NCI-H526 treated with DMSO at 0.1 percent for 48 hours (cell line): ENCODE measurements at regions not wholly inside any gene's neighbourhood (a gene's known extent, or its start where the extent isn't known, plus 50 kb on each side); places are given as distances from the start of the nearest gene placed in this dataset.
"Not testable (repeated sequence)": the region's sequence is repeated elsewhere in the genome, so short reads cannot be mapped to it uniquely, and the experiment has no call there.

Experiments used
- DNase-seq: peaks from one replicate; lab custom pipeline; 2025; lab: John Stamatoyannopoulos, UW

DNA sequence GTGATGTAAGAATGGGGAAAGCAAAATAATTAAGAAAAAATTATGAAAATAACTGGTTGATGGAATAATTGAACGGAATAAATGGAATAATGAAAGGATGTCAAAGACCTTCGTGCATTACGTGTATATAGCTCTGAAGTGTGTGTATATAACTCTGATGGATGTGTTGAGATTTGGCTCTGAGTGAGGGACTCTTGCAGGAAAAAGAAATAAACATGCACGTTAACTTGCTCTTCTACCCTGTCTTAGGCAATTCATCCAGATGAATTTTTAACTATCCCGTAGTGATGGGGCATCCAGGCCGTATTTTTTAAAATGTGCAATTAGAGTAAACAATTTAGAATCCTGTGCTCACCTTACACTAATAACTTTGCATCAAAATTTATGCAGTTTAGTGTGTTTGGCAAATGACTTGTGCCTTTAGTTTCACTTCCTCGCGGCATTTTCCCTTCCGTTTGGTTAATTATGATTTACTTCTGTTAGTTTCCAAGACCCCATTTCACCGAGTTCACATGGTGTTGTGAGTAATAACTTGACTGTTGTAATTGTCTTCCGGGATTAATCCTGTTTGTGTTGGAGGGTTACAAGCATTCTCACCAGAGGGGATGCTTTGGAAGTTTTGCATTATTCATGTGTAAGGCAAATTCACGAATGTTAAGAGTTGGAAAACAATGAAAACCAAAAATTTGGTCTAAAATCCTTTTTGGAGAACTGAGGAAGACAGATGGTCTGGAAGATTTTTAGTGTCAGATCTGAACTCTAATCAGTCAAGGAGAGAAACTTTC, 256.5 kb upstream of the FAT1 start:
- DNase-seq, result no peak

DNA sequence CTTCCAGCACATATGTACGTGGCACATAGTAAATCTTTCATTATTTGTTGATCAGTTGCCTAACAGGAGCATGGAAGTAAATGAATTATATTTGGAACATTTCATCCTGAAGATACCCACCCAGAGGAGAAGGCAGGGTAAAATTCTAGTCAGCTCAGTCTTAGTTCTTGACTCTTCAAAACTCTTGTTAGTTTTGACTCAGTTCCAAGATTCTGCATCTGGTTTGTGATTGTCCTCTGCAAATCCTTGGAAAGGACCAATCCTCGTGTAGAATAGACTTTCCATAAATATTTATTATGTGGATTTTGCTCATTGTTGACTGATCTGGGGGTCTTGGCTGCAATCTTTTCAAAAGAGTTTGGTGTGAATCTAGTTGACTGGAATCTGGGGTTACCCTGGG, 257.5 kb upstream of the FAT1 start:
- no peak for DNase-seq

DNA sequence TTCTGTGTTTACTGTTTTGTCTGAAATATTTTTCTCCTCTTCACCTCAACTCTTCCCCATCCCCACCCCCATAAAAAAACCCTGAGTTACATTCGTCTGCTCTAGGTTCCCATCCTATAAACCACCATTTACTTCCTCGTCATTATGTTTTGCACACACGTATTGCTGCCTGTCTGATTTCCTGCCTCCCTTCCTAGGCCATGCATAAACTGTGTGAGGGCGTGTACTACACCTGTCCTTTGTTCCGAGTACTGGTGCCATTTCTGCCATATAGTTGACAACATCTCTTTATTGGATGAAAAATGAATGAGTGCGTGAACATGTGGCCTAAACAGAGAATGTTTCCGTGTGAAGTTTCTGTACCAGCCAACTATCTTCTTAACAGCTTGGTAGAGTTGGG, 258.5 kb upstream of the FAT1 start:
- no peak for DNase-seq

DNA sequence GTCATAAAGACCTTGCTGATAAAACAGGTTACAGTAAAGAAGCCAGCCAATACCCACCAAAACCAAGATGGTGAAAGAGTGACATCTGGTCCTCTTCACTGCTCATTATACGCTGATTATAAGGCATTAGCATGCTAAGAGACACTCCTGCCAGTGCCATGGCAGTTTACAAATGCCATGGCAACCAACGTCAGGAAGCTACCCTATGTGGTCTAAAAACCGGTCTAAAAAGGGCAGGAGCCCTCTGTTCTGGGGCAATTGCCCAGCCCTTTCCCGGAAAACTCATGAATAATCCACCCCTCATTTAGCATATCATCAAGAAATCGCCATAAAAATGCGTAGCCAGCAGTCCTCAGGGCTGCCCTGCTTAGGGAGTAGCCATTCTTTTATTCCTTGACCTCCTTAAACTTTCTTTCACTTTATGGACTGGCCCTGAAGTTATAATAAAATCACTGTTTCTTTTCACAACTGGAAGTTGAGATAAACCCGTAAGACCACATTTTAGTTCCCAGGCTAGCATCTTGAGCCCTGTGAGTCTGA, 260.5 kb upstream of the FAT1 start:
- DNase-seq, result no peak

DNA sequence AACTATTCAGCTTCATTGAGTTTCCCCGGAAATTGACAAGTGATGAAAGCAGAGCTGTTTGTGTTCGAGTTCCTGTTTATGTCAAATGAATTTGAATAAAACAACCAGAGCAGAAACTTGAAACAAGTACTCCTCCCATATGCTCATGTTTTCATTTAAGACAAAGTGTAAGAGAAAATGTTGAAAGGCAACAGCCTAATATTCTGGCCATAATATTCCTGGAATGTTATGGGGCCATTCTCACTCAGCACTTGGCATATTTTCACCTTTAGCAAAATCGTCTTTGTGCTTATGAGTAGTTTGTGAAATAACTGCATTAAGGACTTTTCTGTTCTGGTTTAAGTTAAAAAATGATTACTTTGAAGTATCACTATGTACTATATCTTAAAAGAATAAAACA, 276.0 kb upstream of the FAT1 start:
- no peak for DNase-seq

DNA sequence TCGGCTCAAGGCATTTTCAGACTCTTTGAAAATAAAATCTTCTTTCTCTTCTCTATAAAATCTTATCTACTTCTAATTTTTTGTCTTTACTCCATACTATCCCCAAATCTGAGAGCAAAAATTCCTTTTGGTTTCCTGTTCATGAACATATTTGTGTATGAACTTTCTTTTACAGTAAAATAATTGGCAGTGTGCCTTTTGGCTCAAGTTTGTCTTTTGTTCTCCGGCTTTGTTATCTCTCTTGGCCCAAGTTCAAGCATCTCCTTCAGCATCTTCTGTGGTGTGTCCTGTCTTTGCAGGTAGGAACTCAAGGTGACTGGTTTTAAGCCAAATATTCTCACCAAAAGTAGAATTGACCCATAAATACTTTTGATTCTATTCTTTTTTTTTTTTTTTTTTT, 276.6 kb upstream of the FAT1 start:
- no peak for DNase-seq

DNA sequence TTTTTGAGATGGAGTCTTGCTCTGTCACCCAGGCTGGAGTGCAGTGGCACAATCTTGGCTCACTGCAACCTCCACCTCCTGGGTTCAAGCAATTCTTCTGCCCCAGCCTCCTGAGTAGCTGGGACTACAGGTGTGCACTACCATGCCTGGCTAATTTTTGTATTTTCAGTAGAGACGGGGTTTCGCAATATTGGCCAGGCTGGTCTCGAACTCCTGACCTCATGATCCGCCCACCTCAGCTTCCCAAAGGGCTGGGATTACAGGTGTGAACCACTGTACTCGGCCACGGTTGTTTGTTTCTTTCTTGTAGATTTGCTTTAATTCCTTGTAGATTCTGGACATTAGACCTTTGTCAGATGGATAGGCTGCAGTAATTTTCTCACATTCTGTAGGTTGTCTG, 278.5 kb upstream of the FAT1 start:
- DNase-seq, result not testable (repeated sequence)

DNA sequence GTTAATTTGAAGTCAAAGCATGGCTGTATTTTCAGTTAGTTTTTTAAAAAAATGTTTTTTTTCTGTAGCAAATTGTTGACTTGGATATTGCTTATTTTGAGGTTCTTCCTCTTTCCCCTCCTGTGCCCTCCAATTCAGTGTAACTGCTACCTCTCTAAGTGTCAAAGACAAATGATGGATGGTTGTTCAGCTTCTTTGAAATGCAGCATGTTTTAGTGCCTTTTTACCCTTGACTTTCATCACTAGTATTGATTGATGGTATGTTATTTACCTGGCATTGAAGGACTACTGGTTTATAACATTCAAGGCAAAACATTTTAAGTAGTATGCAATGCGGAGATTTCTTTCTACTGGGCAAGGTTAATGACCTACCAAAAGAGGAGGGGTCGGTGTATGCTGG, 281.0 kb upstream of the FAT1 start:
- no peak for DNase-seq

DNA sequence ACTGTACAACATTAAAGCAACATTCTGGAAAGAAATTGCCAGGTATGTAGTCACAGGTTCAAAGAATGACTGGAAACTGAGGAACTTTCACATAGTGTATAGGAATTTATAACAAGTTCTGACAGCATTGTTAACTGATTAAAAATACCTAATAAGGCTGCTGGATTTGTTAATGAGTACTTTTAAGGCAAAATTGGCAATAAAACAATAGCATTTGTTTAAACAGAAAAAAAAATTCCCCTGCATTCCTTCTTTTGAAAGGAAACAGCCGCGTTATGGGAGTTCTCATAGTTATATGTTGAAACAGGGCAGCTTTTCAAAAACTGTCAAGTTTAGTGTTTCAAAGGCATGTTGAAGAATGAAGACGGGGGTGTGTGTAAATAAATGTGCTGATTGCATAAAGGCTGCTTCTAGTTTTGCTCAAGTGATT, 282.5 kb upstream of the FAT1 start:
- no peak for DNase-seq

DNA sequence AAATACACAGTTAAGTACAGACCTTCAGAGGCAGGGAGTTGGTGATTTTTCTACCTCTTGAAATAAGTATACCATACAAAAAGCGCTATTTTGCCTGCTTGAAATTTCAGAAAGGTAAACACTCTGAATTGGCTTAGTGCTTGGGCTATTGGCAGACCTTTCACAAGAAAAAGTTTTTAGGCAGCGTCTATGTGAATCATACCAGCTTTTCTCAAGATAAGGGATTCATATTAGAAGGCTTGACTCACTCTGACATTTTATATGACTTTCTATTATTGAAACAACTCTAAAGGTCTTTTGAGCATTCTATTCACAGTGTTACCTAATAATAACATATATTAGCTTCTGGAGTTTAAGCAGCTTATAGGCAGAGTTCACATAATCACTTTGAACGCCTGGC, 286.4 kb upstream of the FAT1 start:
- no peak for DNase-seq

DNA sequence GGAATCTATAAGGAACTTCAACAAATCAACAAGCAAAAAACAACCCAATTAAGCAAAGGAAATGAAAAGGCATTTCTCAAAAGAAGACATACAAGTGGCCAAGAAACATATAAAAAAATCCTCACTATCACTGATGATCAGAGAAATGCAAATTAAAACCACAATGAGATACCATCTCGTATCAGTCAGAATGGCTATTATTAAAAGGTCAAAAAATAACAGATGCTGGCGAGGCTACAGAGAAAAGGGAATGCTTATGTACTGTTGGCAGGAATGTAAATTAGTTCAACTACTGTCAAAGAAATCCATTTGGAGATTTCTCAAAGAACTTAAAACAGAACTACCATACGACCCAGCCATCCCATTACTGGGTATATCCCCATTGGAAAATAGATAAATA, 292.4 kb upstream of the FAT1 start:
- no peak for DNase-seq

DNA sequence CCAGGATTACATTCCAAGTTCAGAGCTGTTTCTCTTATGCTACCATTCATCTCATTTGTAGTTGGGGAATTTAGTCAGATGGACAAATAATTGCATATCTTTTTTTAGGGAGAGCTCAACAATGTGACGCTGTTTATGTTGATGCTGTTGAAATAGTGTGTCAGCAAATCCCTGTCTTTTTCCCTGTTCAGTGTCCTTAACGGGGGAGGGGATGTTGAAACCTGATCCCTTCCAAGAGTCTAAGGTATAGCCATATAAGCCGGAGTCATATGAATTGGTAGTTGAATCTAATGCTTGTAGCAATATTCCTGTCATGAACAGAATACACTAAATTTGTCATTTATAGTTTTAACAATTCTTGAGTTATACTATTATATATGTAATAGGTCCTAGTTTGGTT, 293.5 kb upstream of the FAT1 start:
- no peak for DNase-seq

DNA sequence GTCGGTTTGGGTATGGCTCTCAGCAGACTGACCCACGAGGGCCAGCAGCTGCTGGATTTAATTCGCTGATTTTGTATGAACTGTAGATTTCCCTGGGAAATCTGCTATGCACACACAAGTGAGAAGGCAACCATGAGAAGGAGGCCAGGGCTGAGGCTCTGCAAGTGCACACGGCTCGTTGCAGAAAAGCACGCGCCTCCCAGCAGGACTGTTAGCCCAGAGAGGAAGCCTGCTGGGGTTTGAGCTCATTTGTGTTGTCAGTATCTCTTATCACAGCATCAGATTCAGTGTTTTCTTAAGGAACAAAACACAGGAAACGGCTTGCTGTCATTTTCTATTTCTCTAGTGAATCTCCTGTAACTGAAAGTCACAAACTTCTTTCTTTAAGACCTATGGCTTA, 296.2 kb upstream of the FAT1 start:
- DNase-seq, result no peak

DNA sequence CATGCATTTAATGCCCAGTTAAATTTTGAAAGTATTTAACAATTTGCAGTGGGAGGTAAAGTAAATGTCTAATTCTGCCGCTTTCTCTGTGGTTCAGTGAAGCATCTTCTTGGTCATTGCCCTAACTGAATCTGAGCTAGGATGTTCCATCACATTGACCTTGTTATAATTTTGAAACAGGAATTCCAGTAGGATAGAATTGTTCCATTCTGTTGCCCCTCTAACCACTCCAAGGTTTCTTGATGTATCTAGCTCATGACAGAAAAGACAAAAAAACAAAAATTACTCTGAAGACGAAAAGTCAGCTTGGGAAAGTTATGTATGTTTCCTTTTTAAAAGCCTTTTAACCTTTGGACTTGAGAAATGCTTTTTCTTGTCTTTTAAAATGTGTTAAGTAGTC, 297.0 kb upstream of the FAT1 start:
- DNase-seq, result no peak

DNA sequence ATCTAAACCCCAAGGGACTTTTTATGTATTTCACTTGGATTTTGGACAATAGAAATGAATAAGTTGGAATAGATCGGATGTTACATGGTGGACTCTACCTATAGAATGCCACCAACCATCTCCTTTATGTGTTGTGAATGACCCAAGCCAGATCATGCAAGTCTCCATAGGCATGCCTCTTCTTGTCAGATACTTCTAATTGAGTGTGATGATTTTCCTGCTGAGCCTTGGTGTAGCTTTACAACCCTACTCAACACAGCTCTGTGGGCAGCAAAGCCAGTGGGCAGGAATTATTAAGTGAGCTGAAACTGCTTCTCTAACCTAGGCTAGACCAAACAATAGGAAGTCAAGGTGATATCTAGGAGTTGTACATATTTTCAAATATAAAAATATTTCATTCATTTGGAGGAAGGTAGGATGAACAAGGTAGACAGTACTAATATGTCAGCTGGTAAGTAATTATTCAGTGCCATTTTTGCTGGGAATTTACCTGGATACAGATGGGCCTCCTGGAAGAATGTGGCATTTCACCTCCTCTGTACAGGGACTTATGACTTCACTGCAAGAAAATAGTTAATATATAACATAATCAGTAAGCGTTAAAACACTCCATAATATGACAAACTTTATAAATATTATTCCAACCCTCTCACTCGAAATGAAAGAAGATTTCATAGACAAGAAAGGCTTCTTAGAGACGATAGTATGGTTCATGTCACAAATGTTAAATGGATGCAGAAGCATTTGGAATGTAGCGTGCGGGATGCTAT, 298.0 kb upstream of the FAT1 start:
- no peak for DNase-seq

DNA sequence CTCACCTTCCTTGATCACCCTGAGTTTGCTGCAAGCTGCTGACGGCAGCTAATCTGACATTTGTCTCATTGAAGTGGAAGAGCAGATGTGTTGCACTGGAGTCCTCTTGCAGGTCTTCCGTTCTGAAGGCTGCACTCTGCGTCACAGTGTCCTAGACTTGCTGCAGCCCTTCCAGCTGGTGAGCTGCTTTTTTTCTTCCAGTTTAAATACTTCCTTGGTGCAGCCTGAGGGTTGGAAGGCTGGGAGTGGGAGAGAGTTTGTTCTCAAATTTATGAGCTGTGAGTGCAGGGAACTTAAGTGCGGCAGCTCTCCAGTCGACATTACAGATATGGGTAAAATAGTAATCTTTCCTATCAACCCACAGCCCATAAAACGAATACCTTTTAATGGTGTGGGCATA, 303.6 kb upstream of the FAT1 start:
- no peak for DNase-seq

DNA sequence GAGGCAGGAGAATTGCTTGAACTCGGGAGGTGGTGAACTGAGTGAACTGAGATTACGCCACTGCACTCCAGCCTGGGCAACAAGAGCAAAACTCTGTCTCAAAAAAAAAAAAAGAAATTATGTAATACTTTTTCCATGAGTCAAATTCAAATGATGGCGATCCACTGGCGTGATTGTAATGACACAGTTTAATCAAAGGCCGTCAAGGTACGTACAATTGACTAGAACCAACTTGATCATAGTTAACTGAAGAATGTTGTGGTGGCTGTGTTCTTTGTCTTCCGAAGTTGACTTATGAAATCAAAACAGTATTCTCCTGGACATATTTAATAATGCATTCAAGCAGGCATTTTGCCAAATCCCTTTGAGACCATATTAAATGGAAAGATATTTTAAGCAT, 318.6 kb upstream of the FAT1 start:
- DNase-seq, result no peak

DNA sequence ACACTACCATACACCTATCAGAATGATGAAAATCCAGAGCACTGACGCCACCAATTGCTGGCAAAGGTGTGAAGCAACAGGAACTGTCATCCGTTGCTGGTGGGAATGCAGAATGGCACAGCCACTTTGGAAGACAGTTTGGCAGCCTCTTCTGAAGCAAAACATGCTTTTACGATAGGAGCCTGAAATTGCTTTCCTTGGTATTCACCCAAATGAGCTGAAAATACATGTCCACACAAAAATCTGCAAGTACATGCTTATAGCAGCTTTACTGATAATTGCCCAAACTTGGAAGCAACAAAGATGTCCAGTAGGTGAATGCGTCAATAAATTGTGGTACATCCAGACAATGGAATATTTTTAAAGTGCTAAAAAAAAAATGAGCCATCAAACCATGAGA, 322.8 kb upstream of the FAT1 start:
- DNase-seq, result no peak

DNA sequence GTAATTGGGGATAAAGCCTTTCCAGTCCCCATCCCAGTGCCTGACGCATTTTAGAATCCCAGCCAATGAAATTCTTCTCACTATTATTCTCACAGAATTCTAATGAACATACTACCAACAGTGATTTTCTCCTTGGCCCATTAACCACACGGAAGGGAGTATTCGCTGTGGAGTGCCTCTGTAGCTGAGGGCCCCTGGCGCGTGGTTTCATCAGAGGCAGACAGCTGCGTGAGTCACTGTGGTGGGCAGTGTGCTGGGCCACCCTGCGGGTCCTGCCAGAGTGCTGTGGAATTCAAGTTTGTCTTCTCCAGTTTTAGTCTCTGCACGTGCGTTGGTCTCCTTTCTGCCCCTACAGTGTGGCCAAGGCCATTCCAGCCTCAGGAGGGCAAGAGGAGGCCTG, 335.4 kb upstream of the FAT1 start:
- no peak for DNase-seq

DNA sequence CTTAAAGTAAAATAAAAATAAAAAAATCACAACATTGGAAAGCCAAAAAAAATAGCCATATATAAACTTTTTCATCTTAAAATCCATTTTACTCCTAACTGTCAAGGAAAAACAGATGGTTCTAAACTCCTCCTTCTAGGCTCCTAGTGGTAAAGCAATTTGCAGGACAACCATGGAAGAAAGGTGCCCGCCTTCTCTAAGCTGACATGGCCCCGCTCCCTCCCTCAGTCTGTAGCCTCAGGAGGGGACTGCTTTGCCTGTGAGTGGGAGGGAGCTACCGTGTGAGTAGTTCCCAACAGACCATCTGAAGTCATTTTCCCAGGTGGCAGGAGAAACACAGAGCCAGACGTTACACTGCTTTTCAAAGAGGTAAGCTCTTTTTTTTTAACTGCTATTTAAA, 336.2 kb upstream of the FAT1 start:
- DNase-seq, result no peak

DNA sequence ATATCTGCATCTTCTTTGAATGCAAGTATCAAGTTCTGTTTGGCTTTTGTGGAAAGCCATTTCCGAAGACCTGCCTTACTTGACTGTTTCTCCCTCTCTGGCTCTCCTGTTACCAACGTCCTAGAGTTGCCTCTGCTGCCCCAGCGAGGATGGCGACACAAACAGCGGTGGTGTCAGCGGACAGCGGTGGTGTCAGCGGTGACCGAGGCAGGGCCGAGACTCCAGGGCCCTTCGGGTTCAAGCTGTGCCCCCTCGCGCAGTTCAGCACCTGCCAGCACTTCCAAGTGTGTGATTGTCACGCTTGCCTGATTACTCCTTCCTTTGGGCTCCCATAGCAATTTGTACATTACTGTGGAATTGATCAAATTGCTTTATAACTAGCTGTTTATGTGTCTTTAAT, 336.9 kb upstream of the FAT1 start:
- DNase-seq, result no peak

DNA sequence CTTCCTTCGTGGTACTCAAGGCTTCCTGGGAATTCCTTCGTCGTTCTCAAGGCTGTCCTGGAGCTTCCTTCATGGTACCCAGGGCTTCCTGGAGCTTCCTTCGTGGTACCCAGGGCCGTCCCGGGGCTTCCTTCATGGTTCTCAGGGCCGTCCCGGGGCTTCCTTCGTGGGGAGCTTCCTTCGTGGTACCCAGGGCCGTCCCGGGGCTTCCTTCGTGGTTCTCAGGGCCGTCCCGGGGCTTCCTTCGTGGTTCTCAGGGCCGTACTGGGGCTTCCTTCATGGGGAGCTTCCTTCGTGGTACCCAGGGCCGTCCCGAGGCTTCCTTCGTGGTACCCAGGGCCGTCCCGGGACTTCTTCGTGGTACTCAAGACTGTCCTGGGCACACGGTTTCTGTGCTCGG, 339.6 kb upstream of the FAT1 start:
- DNase-seq, result no peak

DNA sequence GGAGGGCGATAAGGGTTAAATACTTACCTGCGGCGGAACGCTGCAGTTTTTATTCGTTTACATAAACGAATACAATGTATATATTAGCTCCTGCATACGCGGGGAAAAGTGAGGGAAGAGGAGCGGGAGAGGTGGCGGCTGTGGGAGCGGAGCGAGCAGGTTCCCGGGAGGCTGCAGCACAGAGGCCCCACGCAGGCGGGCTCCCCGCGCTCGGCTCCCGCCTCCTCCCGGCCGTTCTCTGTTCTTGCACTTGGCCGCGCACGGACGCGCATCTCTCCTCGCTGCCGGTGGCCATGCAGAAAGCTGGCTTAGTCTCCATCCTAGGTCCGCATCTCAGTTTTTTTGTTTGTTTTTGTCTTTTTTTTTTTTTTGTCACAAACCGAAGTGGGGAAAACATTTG, 340.4 kb upstream of the FAT1 start:
- no peak for DNase-seq

DNA sequence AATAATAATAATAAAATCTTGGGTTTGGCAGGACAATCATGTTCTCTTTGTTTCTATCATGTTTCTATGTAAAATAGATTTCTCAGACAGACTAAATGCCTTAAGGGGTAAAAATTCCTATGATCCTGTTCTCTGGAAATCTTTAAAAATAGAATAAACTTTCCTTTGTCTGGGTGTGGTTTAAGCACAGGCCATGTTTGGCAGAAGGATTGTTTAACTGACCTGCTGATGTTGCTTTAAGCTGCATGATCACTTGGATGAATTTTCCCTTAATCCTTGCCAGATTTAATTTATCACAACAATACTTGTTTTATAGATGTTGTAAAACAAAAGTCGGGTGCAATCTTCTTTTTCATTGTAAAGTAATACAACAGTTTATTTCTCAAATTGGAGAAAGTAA, 341.7 kb upstream of the FAT1 start:
- DNase-seq, result no peak
